Breast epithelium (tissue), 3 donors: ENCODE measurements at regions not wholly inside any gene's neighbourhood (a gene's known extent, or its start where the extent isn't known, plus 50 kb on each side); places are given as distances from the start of the nearest gene placed in this dataset.

ENCODE experiments used
- POLR2A ChIP-seq: fragments of 450-650 bp; IDR thresholded peaks from one replicate; pipeline ENCODE4 v1.6.1; 2016; ENCODE audit warnings: antibody characterized with exemption, mild to moderate bottlenecking, moderate library complexity
- POLR2AphosphoS5 ChIP-seq, 3 donors: sonication (generic); formaldehyde crosslinking; IDR thresholded peaks; one replicate each; pipeline ENCODE4 v1.6.1; 2017; ENCODE audit warnings: antibody characterized with exemption in 3 of 3
- TF ChIP-seq, protein P1 (sequence below), 3 donors: fragments of 450-650 bp; IDR thresholded peaks; one replicate each; pipeline ENCODE4 v1.5.1; 2016 to 2017; ENCODE audit warnings: antibody characterized with exemption in 3 of 3, mild to moderate bottlenecking in 3 of 3, moderate library complexity in 3 of 3

DNA sequence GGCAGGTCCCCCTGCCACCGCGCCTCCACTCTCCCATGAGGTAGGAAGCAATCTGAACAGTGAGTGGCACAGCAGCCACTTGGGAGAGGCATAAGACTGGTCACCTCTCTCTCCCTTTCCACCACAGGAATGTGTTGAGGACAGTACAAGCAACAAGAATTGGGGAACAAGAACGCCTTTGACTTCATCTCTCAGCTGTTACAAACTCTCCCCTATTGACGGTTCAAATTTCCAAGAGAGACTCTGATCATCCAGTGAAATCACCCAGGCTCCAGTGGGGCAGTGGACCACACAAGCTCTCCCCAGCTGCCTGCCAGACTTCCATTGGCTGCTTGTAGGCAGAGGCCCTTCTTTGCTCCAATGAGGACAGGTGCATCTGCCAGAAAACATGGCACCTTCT is 249.9 kb upstream of the JUN start:
- TF ChIP-seq, protein P1, sequence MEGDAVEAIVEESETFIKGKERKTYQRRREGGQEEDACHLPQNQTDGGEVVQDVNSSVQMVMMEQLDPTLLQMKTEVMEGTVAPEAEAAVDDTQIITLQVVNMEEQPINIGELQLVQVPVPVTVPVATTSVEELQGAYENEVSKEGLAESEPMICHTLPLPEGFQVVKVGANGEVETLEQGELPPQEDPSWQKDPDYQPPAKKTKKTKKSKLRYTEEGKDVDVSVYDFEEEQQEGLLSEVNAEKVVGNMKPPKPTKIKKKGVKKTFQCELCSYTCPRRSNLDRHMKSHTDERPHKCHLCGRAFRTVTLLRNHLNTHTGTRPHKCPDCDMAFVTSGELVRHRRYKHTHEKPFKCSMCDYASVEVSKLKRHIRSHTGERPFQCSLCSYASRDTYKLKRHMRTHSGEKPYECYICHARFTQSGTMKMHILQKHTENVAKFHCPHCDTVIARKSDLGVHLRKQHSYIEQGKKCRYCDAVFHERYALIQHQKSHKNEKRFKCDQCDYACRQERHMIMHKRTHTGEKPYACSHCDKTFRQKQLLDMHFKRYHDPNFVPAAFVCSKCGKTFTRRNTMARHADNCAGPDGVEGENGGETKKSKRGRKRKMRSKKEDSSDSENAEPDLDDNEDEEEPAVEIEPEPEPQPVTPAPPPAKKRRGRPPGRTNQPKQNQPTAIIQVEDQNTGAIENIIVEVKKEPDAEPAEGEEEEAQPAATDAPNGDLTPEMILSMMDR (IDR thresholded peaks at IDR 0.05), result no peak
- no peak for TF ChIP-seq POLR2A
- TF ChIP-seq POLR2AphosphoS5 (IDR thresholded peaks at IDR 0.05), result no peak
